ENCODE measurements at regions not wholly inside any gene's neighbourhood (a gene's known extent, or its start where the extent isn't known, plus 50 kb on each side); places are given as distances from the start of the nearest gene placed in this dataset.

GRCh38 chr7:124432009-124432578 lies 333.5 kb downstream of the GPR37 start:
- TF ChIP-seq POLR2AphosphoS5 (IDR thresholded peaks at IDR 0.05; ENCODE audit: low read depth, low read length) (no peak), POLR2A (IDR thresholded peaks at IDR 0.05; ENCODE audit: low read depth, low read length) (no peak), TAF1 (IDR thresholded peaks at IDR 0.05; ENCODE audit: low read depth, low read length) (no peak), SPI1 (IDR thresholded peaks at IDR 0.05; ENCODE audit: low read depth, low read length) (no peak), PAX5 (IDR thresholded peaks at IDR 0.05; ENCODE audit: insufficient read depth, low read length, severe bottlenecking) (no peak)
